Endodermal cell (in vitro differentiated cells): ENCODE measurements at regions not wholly inside any gene's neighbourhood (a gene's known extent, or its start where the extent isn't known, plus 50 kb on each side); places are given as distances from the start of the nearest gene placed in this dataset.

Experiments
- DNase-seq: peaks from one replicate; pipeline ENCODE4 v3.0.0-alpha.2; 2017
- H3K27ac ChIP-seq: 2 replicates; pipeline ENCODE4 v1.5.1; 2013; ENCODE audit warnings: mild to moderate bottlenecking, low read depth, low read length, moderate library complexity
- H3K27me3 ChIP-seq: 2 replicates; pipeline ENCODE4 v1.6.1; 2013; ENCODE audit warnings: mild to moderate bottlenecking, low read length, moderate library complexity; ENCODE audit not compliant: insufficient read depth, control insufficient read depth, poor library complexity, severe bottlenecking
- H3K36me3 ChIP-seq: 2 replicates; pipeline ENCODE4 v1.7.0; 2013; ENCODE audit warnings: mild to moderate bottlenecking, low read length, moderate library complexity; ENCODE audit not compliant: control insufficient read depth, insufficient read depth
- H3K4me1 ChIP-seq: one replicate; pipeline ENCODE4 v1.7.0; 2013; ENCODE audit warnings: low read length; ENCODE audit not compliant: control insufficient read depth, insufficient read depth
- H3K4me3 ChIP-seq: 2 replicates; pipeline ENCODE4 v1.5.1; 2013; ENCODE audit warnings: mild to moderate bottlenecking, low read length, moderate library complexity
- H3K9ac ChIP-seq: 2 replicates; pipeline ENCODE4 v1.6.1; 2013; ENCODE audit warnings: mild to moderate bottlenecking, low read length, moderate library complexity; ENCODE audit not compliant: poor library complexity, severe bottlenecking; ENCODE audit errors: extremely low read depth
- H3K9me3 ChIP-seq: 2 replicates; pipeline ENCODE4 v1.6.1; 2013; ENCODE audit warnings: mild to moderate bottlenecking, low read length, moderate library complexity; ENCODE audit not compliant: control insufficient read depth
- H3K27ac Mint-ChIP-seq: 2 replicates; pipeline ENCODE4 v1.8.0; 2020; ENCODE audit warnings: mixed read lengths
- H3K27me3 Mint-ChIP-seq: 2 replicates; pipeline ENCODE4 v1.8.0; 2021; ENCODE audit warnings: mild to moderate bottlenecking, mixed read lengths; ENCODE audit not compliant: insufficient read depth
- H3K36me3 Mint-ChIP-seq: 2 replicates; pipeline ENCODE4 v1.8.0; 2020; ENCODE audit warnings: low read depth, mixed read lengths
- H3K4me1 Mint-ChIP-seq: 2 replicates; pipeline ENCODE4 v1.8.0; 2020; ENCODE audit warnings: mixed read lengths
- H3K4me3 Mint-ChIP-seq: 2 replicates; pipeline ENCODE4 v1.8.0; 2020; ENCODE audit warnings: mild to moderate bottlenecking, moderate library complexity, mixed read lengths
- H3K9me3 Mint-ChIP-seq: 2 replicates; pipeline ENCODE4 v1.8.0; 2020; ENCODE audit warnings: mild to moderate bottlenecking, mixed read lengths
- CTCF ChIP-seq: fragments of 200-600 bp; sonication (generic); conservative IDR thresholded peaks from 2 replicates; pipeline ENCODE4 v1.5.0; 2021; ENCODE audit warnings: antibody characterized with exemption, mild to moderate bottlenecking
- WGBS, 2 experiments: methylation state at CpG; one replicate each; pipeline versions ENCODE4 v1.1.5 to v1.1.7; 2013; ENCODE audit warnings: missing lambda C conversion rate in 2 of 2, mixed read lengths in 1 of 2; ENCODE audit not compliant: insufficient coverage in 1 of 2, insufficient read length in 1 of 2; 5-methylcytosine and 5-hydroxymethylcytosine counted together

DNA sequence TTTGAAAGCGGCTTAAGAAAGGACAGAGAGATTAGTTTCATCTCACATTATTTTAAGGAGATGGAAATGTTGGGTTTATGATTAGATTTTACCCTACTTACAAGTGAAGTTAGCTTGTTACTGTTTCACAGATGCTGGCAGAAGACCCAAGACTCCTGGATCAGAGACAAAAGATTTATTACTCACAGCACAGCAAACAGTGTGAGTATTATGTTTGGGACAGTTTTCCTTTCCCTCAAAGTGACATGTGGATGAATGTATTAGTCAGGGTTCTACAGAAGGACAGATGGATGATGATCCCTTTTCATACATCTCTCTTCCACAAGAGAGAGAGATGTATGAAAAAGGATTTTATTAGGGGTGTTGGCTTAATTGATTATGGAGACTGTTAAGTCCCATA, 281.8 kb upstream of the CDH2 start:
- TF ChIP-seq CTCF: no peak
- H3K9ac ChIP-seq: no peak overlapping the region
- Mint-ChIP-seq H3K27ac (no peak overlapping the region), H3K4me3 (no peak overlapping the region), H3K36me3 (no peaks in the 10 kb centered on the region), H3K4me1 (no peaks in the 10 kb centered on the region), H3K27me3 (no peaks in the 10 kb centered on the region), H3K9me3 (no peaks in the 10 kb centered on the region)
- H3K9me3 ChIP-seq: no peaks in the 10 kb centered on the region
- no peak overlapping the region for H3K4me3 ChIP-seq
- 86 to 88% methylated on average over 1 of the region's 1 CpG for WGBS, 2 experiments
- no peaks in the 10 kb centered on the region for H3K36me3 ChIP-seq
- H3K27ac ChIP-seq: no peak overlapping the region
- H3K4me1 ChIP-seq: no peaks in the 10 kb centered on the region
- no peaks in the 10 kb centered on the region for H3K27me3 ChIP-seq
- no peak for DNase-seq

GRCh38 chr18:28457784-28458183, 280.9 kb upstream of the CDH2 start:
- DNase-seq: no peak
- Histone ChIP-seq H3K9ac (no peak overlapping the region), H3K27me3 (no peaks in the 10 kb centered on the region), H3K9me3 (no peaks in the 10 kb centered on the region), H3K4me3 (no peak overlapping the region), H3K36me3 (no peaks in the 10 kb centered on the region), H3K4me1 (no peaks in the 10 kb centered on the region), H3K27ac (no peak overlapping the region)
- H3K4me3 Mint-ChIP-seq: no peak overlapping the region
- H3K9me3 Mint-ChIP-seq: no peaks in the 10 kb centered on the region
- no peak overlapping the region for H3K27ac Mint-ChIP-seq
- H3K36me3 Mint-ChIP-seq: no peaks in the 10 kb centered on the region
- H3K4me1 Mint-ChIP-seq: no peaks in the 10 kb centered on the region
- WGBS, 2 experiments: 93 to 100% methylated on average over 2 of the region's 2 CpGs
- no peak for TF ChIP-seq CTCF
- no peaks in the 10 kb centered on the region for H3K27me3 Mint-ChIP-seq

DNA sequence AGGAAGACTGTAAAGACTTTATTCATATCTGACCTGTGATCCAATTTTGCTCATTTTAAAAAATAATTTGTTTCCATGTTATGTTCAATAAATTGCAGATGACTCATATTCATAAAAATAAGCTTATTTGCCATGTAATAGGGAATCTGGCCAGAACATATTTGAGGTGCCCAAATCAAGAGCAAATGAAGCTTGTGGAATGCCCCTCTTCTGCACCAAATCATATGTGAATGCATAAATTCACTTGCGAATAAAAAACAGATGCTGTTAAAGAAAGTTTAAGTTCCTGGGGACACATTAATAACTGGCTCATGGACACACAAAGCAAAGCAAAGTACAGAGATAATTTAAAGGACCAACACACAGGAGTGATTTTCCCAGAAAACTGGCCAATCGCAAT, 279.0 kb upstream of the CDH2 start:
- no peaks in the 10 kb centered on the region for H3K36me3 Mint-ChIP-seq
- no peak overlapping the region for H3K4me3 ChIP-seq
- H3K27me3 Mint-ChIP-seq: no peaks in the 10 kb centered on the region
- H3K4me1 ChIP-seq: no peaks in the 10 kb centered on the region
- no peaks in the 10 kb centered on the region for H3K9me3 Mint-ChIP-seq
- WGBS, 2 experiments: 92 to 100% methylated on average over 1 to 2 of the region's 2 CpGs
- no peak overlapping the region for H3K9ac ChIP-seq
- no peaks in the 10 kb centered on the region for H3K9me3 ChIP-seq
- no peak overlapping the region for H3K27ac Mint-ChIP-seq
- no peak overlapping the region for H3K27ac ChIP-seq
- TF ChIP-seq CTCF: no peak
- H3K27me3 ChIP-seq: no peaks in the 10 kb centered on the region
- no peak overlapping the region for H3K4me3 Mint-ChIP-seq
- no peaks in the 10 kb centered on the region for H3K4me1 Mint-ChIP-seq
- DNase-seq: no peak
- no peaks in the 10 kb centered on the region for H3K36me3 ChIP-seq
